ENCODE measurements at regions not wholly inside any gene's neighbourhood (a gene's known extent, or its start where the extent isn't known, plus 50 kb on each side); places are given as distances from the start of the nearest gene placed in this dataset.

- no peak for DNase-seq (ENCODE audit: low spot score)
- no peak for TF ChIP-seq CTCF (IDR thresholded peaks at IDR 0.05)
- no peaks in the 10 kb centered on the region for H3K4me1 ChIP-seq
Observed at GRCh38 chr15:79721256-79721655, 175.6 kb downstream of the MTHFS start.

GRCh38 chr15:79724312-79724711 lies 172.5 kb downstream of the MTHFS start:
- DNase-seq (ENCODE audit: low spot score), result no peak
- Histone ChIP-seq H3K27ac (no peak overlapping the region), H3K4me3 (no peak overlapping the region), H3K4me1 (no peaks in the 10 kb centered on the region), H3K36me3 (no peaks in the 10 kb centered on the region), H3K27me3 (no peaks in the 10 kb centered on the region), H3K9me3 (peaks cover 0 to 3% of the 10 kb centered on the region in 2 donors)
- no peak for TF ChIP-seq CTCF (IDR thresholded peaks at IDR 0.05)

More at GRCh38 chr15:79721256-79721655, 175.6 kb downstream of the MTHFS start:
- no peaks in the 10 kb centered on the region for H3K27me3 ChIP-seq
- no peak overlapping the region for H3K4me3 ChIP-seq
- H3K36me3 ChIP-seq, result no peaks in the 10 kb centered on the region
- H3K27ac ChIP-seq, result no peak overlapping the region
- H3K9me3 ChIP-seq, result peaks cover 0 to 3% of the 10 kb centered on the region in 2 donors

- peaks cover 0 to 3% of the 10 kb centered on the region in 2 donors for H3K9me3 ChIP-seq
- no peak overlapping the region for H3K27ac ChIP-seq
- no peak for TF ChIP-seq CTCF (IDR thresholded peaks at IDR 0.05)
- H3K4me3 ChIP-seq, result no peak overlapping the region
- H3K36me3 ChIP-seq, result no peaks in the 10 kb centered on the region
- DNase-seq (ENCODE audit: low spot score), result no peak
- no peaks in the 10 kb centered on the region for H3K4me1 ChIP-seq
- H3K27me3 ChIP-seq, result no peaks in the 10 kb centered on the region
Observed at GRCh38 chr15:79724804-79725203, 172.0 kb downstream of the MTHFS start.

- Histone ChIP-seq H3K27ac (no peak overlapping the region), H3K27me3 (no peaks in the 10 kb centered on the region), H3K9me3 (no peaks in the 10 kb centered on the region), H3K4me3 (no peak overlapping the region), H3K4me1 (no peaks in the 10 kb centered on the region), H3K36me3 (no peaks in the 10 kb centered on the region)
- no peak for TF ChIP-seq CTCF (IDR thresholded peaks at IDR 0.05)
- no peak for DNase-seq (ENCODE audit: low spot score)
Observed at GRCh38 chr15:79728867-79729266, 167.9 kb downstream of the MTHFS start.

- Histone ChIP-seq H3K9me3 (peaks cover 0 to 3% of the 10 kb centered on the region in 2 donors), H3K36me3 (no peaks in the 10 kb centered on the region), H3K4me1 (no peaks in the 10 kb centered on the region), H3K27me3 (no peaks in the 10 kb centered on the region), H3K27ac (no peak overlapping the region), H3K4me3 (no peak overlapping the region)
- DNase-seq (ENCODE audit: low spot score), result no peak
- no peak for TF ChIP-seq CTCF (IDR thresholded peaks at IDR 0.05)
Observed at GRCh38 chr15:79736435-79737000, 160.3 kb downstream of the MTHFS start.

GRCh38 chr15:79738143-79738542 lies 158.7 kb downstream of the MTHFS start:
- no peak overlapping the region for H3K4me3 ChIP-seq
- H3K27me3 ChIP-seq, result no peaks in the 10 kb centered on the region
- no peak for DNase-seq (ENCODE audit: low spot score)
- TF ChIP-seq CTCF (IDR thresholded peaks at IDR 0.05), result no peak
- no peak overlapping the region for H3K27ac ChIP-seq
- H3K36me3 ChIP-seq, result no peaks in the 10 kb centered on the region
- H3K9me3 ChIP-seq, result peaks cover 0 to 3% of the 10 kb centered on the region in 2 donors
- H3K4me1 ChIP-seq, result no peaks in the 10 kb centered on the region
